HG03378 (cell line): ENCODE measurements at regions not wholly inside any gene's neighbourhood (a gene's known extent, or its start where the extent isn't known, plus 50 kb on each side); places are given as distances from the start of the nearest gene placed in this dataset.
"Not testable (repeated sequence)": the region's sequence is repeated elsewhere in the genome, so short reads cannot be mapped to it uniquely, and the experiment has no call there.

Experiments
- ATAC-seq: cut with Tn5 transposase; IDR thresholded peaks from one replicate; pipeline ENCODE4 v1.9.1; 2021; ENCODE audit warnings: mild to moderate bottlenecking, moderate library complexity; ENCODE audit not compliant: unreplicated experiment

- no peak for ATAC-seq
Observed at GRCh38 chr10:23643111-23643780, 204.4 kb downstream of the OTUD1 start.

- no peak for ATAC-seq
Observed at GRCh38 chr10:23648618-23649017, 209.7 kb downstream of the OTUD1 start.

DNA sequence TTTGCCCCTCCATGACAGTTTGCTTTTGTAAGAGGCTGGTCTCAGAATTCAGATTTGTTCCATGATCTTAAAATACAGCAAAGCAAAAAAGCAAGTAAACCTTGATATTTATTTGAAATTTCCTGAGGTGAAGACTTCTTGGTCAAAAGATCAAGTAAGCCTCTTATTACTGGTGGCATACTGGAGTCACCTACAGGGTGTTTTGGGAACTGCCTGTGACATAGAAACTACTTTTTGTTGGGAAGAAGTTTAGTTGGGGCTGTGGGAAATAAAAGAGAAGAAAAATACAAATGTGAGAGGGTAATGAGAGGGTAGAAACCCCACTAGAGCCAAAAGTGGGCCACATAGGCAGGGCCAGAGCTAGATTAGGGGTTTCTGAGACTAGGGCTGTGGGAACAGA, 217.9 kb downstream of the OTUD1 start:
- ATAC-seq: no peak

GRCh38 chr10:23657677-23658076, 218.8 kb downstream of the OTUD1 start:
- no peak for ATAC-seq

DNA sequence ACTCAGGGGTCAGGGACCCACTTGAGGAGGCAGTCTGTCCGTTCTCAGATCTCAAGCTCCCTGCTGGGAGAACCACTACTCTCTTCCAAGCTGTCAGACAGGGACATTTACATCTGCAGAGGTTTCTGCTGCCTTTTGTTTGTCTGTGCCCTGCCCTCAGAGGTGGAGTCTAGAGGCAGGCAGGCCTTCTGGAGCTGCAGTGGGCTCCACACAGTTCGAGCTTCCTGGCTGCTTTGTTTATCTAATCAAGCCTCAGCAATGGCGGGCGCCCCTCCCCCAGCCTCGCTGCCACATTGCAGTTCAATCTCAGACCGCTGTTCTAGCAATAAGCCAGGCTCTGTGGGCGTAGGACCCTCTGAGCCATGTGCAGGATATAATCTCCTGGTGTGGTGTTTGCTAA, 233.0 kb downstream of the OTUD1 start:
- not testable (repeated sequence) for ATAC-seq

DNA sequence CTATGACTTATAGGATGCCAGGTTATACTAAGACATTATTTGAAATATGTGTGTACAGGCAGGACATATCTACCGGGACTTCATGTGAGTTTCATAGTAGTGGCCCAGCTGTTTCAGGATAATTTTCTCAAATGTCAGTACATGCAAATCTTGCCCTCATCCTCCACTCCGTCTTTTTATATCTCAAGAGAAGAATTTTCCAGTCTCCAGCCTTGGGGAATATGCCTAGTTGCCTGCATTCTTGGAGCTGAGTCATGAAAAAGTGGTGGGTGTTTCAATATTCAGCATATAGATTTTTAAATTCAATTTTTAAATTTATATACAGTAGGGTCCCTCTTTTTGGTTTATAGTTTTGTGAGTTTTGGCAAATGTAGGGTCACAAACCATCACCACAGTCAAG, 236.7 kb downstream of the OTUD1 start:
- no peak for ATAC-seq

DNA sequence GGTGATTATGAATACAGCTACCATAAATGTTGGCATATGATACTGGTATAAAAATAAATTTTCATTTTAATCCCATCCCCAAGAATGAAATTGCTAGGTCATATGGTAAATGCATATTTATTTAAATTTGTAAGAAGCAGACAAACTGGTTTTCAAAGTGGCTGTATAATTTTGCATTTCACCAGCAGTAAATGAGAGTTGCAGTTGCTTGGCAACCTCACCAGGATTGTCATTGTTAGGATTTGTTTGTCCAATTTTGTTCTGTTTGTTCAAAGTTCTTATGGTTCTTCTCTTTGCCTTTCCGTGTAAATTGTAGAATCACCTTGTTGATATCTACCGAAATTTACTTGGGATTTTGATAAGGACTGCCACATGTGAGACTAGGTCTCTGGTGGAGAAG, 237.4 kb downstream of the OTUD1 start:
- no peak for ATAC-seq

DNA sequence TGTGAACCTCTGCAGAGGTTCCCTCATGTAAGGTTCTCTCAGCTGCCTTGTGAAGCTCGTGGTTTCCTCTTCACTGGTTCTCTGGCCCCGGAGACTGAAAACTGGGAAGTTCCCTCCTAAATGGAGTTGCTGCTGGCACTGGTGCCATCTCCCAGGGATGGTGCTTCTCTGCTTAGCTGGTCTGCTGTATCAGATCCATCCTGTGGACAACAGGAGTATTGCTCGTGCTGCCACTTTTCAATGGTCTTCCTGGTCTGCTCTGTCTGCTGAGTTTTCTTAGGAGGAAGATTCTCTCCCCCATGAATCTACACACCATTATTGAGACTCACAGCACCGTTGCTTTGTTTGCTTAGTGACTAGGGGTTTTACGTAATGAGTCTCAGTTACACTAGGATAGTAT, 247.8 kb downstream of the OTUD1 start:
- ATAC-seq: no peak

GRCh38 chr10:23692736-23693135, 253.9 kb downstream of the OTUD1 start:
- ATAC-seq: no peak

- no peak for ATAC-seq
Observed at GRCh38 chr10:23693501-23693901, 254.6 kb downstream of the OTUD1 start.

GRCh38 chr10:23693925-23694324, 255.1 kb downstream of the OTUD1 start:
- ATAC-seq: no peak

- no peak for ATAC-seq
Observed at GRCh38 chr10:23694446-23694920, 255.6 kb downstream of the OTUD1 start.

- ATAC-seq: no peak
Observed at GRCh38 chr10:23694921-23695824, 256.3 kb downstream of the OTUD1 start.

DNA sequence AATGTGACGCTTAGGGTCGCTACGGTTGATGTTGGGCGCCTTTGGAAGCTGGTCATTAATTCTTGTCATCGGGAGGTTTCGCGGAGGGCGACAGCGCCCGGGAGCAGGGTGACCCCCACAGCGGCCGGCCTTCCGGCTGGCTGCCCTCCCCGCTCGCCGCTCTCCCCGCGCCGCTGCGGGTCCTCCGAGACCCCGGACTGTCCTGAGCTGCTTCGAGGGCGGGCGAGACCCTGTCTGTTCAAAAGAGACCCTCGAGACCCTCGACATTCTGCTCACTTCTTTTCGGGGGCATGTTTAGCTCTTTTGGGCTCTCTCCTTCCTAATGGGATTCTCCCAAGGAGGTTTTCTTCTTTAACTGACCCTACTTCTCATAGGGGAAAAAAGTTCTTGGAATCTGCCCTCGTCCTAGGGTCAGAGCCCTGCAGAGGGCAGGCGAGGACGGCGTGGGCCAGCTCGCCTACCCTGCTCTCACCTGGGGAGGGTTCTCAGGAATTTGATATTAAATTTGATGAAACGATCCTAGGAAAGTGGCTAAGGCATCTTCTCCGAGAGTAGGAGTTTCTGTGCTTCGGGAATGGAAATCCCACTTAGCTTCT, 257.0 kb downstream of the OTUD1 start:
- ATAC-seq: no peak

DNA sequence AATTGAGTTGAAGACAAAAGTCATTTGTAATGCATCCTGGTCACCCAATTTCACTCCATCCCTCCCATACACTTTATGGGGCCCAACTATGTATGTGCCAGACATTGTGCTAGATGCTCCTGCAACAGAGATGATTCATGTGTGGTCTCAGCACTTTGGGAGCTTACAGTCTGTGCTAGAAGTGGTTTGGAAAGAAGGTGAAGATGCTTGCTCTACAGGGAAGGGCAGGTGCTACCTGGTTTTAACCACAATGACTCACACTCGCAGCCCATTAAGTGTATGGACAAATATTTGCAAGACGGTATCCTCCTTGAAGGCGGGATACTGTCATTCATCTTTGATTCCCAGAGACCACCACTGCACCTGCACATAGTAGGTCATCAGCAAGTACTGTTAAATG, 257.6 kb downstream of the OTUD1 start:
- ATAC-seq: no peak

- peak; percentile 96 for ATAC-seq
Observed at GRCh38 chr10:23702977-23703414, 264.1 kb downstream of the OTUD1 start.

DNA sequence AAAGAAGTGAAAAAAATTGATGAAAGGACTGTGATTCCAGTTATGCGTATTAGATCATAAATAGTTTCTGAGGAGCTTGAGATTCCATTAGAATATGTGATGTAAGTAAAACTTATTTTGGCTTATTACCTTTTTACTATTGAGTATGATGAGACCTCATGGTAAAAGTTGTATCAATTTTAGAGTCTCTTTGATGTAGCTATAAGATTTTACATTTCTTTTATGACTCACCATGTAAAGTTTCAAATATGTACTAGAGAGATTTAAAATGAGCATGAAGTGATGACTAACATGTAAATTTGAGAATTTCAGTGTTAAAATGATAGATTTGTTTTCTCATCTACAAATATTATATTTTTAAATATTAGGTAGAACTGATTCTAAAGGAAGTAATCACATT, 276.5 kb downstream of the OTUD1 start:
- ATAC-seq: no peak

- ATAC-seq: no peak
Observed at GRCh38 chr10:23717913-23718312, 279.0 kb downstream of the OTUD1 start.

DNA sequence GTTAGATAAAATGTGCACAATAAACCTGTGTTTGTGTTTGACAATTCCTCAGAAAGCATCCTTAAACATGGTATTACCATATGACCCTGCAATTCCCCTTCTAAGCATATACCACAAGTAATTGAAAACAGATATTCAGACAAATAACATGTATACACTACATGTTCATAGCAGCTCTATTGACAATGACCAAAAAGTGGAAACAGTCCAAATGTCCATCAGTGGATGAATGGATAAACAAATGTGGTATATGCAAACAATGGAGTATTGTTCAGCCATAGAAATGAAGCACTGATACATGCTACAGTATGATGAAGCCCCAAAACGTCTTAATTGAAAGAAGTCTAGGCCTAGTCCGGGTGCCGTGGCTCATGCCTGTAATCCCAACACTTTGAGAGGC, 280.1 kb downstream of the OTUD1 start:
- ATAC-seq: no peak

DNA sequence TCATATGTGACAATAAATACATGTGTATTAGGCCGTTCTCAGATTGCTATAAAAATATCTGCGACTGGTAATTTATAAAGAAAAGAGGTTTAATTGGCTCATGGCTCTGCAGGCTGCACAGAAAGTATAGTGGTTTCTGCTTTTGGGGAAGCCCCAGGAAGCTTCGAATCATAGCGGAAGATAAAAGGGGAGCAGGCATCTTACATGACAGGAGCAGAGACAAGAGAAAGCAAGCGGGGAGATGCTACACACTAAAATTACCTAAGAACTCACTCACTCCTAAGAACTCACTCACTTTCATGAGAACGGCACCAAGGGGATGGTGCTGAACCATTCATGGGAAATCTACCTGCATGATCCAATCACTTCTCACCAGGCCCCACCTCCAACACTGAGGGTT, 284.9 kb downstream of the OTUD1 start:
- no peak for ATAC-seq

DNA sequence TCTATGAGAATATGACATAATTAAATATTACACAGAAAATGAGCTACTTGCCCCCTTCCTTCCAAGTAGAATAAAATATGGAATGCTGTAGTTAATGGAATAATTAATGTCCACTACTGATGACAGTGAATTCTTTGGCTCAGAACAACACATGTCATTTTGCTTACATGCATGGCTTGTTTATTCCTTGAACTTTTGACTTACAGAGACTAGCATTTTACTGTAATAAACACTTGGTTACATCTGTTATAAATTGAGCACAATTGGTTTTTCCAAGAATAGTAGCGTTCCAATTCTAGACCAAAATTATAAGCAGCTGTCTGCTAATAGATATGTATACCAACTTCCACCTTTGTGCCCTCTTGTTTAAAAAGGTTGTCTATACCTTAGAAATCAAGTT, 286.7 kb downstream of the OTUD1 start:
- no peak for ATAC-seq

DNA sequence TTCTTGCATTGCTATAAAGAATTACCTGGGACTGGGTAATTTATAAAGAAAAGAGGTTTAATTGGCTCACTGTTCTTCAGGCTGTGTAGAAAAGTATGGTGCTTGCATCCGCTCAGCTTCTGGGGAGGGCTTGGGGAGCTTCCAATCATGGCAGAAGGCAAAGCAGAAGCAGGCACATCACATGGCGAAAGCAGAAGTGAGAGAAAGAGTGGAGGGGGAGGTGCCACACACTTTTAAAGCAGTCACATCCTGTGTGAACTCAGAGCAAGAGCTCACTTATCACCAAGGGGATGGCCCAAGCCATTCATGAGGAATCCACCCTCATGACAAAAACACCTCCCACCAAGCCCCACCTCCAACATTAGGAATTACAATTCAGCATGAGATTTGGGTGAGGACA, 303.5 kb downstream of the OTUD1 start:
- ATAC-seq: peak; percentile 99
